KMS-11 (cell line): ENCODE measurements at regions not wholly inside any gene's neighbourhood (a gene's known extent, or its start where the extent isn't known, plus 50 kb on each side); places are given as distances from the start of the nearest gene placed in this dataset.
"Not testable (repeated sequence)": the region's sequence is repeated elsewhere in the genome, so short reads cannot be mapped to it uniquely, and the experiment has no call there.

Experiments
- H2AFZ ChIP-seq: fragments of 200-600 bp; sonication (generic); 2 replicates; pipeline ENCODE4 v1.6.1; 2016; ENCODE audit warnings: antibody characterized with exemption, mixed run types, low read depth
- H3K27ac ChIP-seq: fragments of 200-600 bp; sonication (generic); 2 replicates; pipeline ENCODE4 v1.6.1; 2016; ENCODE audit warnings: mild to moderate bottlenecking, mixed run types
- H3K27me3 ChIP-seq: fragments of 200-600 bp; sonication (generic); 2 replicates; pipeline ENCODE4 v1.6.1; 2017; ENCODE audit warnings: mild to moderate bottlenecking, low read depth, mixed run types, moderate library complexity; ENCODE audit not compliant: insufficient read depth
- H3K36me3 ChIP-seq: fragments of 200-600 bp; sonication (generic); 2 replicates; pipeline ENCODE4 v1.6.1; 2017; ENCODE audit warnings: mild to moderate bottlenecking, mixed run types; ENCODE audit not compliant: insufficient read depth
- H3K4me1 ChIP-seq: fragments of 200-600 bp; sonication (generic); 2 replicates; pipeline ENCODE4 v1.6.1; 2016; ENCODE audit warnings: mild to moderate bottlenecking, low read depth, mixed run types; ENCODE audit not compliant: poor library complexity, severe bottlenecking
- H3K4me2 ChIP-seq: fragments of 200-600 bp; sonication (generic); 2 replicates; pipeline ENCODE4 v1.7.0; 2016; ENCODE audit warnings: mild to moderate bottlenecking, mixed run types
- H3K4me3 ChIP-seq: fragments of 200-600 bp; sonication (generic); IDR thresholded peaks from 2 replicates; pipeline ENCODE4 v1.6.1; 2017; ENCODE audit warnings: low read depth, low read length, mixed read lengths; ENCODE audit not compliant: insufficient read depth
- H3K79me2 ChIP-seq: fragments of 200-600 bp; sonication (generic); 2 replicates; pipeline ENCODE4 v1.6.1; 2016; ENCODE audit warnings: low read depth, mixed run types; ENCODE audit not compliant: insufficient read depth
- H3K9ac ChIP-seq: fragments of 200-600 bp; sonication (generic); 2 replicates; pipeline ENCODE4 v1.6.1; 2016; ENCODE audit warnings: mild to moderate bottlenecking, mixed run types
- H4K20me1 ChIP-seq: fragments of 200-600 bp; sonication (generic); 2 replicates; pipeline ENCODE4 v1.6.1; 2016; ENCODE audit warnings: mild to moderate bottlenecking, mixed run types; ENCODE audit not compliant: insufficient read depth
- CTCF ChIP-seq: fragments of 200-600 bp; sonication (generic); conservative IDR thresholded peaks from 2 replicates; pipeline ENCODE4 v1.6.1; 2017; ENCODE audit warnings: low read depth, mild to moderate bottlenecking, antibody characterized with exemption, low read length, moderate library complexity, mixed read lengths

GRCh38 chr5:106014262-106014661 is 1656.5 kb downstream of the EFNA5 start:
- TF ChIP-seq CTCF = no peak
- H3K27ac ChIP-seq = no peak overlapping the region

GRCh38 chr5:106006242-106006641 is 1664.5 kb downstream of the EFNA5 start:
- Histone ChIP-seq H2AFZ (no peak overlapping the region), H3K36me3 (no peaks in the 10 kb centered on the region), H3K4me3 (no peak overlapping the region), H3K4me1 (no peaks in the 10 kb centered on the region), H3K79me2 (no peaks in the 10 kb centered on the region), H4K20me1 (no peaks in the 10 kb centered on the region), H3K27ac (no peak overlapping the region), H3K4me2 (no peak overlapping the region), H3K9ac (no peak overlapping the region), H3K27me3 (no peaks in the 10 kb centered on the region)
- no peak for TF ChIP-seq CTCF

More at GRCh38 chr5:106014262-106014661, 1656.5 kb downstream of the EFNA5 start:
- H2AFZ ChIP-seq = no peak overlapping the region
- H4K20me1 ChIP-seq = no peaks in the 10 kb centered on the region
- no peak overlapping the region for H3K9ac ChIP-seq
- no peaks in the 10 kb centered on the region for H3K27me3 ChIP-seq
- H3K4me3 ChIP-seq = no peak overlapping the region
- no peaks in the 10 kb centered on the region for H3K36me3 ChIP-seq
- H3K79me2 ChIP-seq = no peaks in the 10 kb centered on the region
- H3K4me2 ChIP-seq = no peak overlapping the region
- no peaks in the 10 kb centered on the region for H3K4me1 ChIP-seq

GRCh38 chr5:105998991-105999390 is 1671.7 kb downstream of the EFNA5 start:
- not testable (repeated sequence) for H3K4me3 ChIP-seq, H3K27ac ChIP-seq, H3K4me1 ChIP-seq, H3K9ac ChIP-seq, H3K36me3 ChIP-seq, H3K79me2 ChIP-seq, H3K27me3 ChIP-seq, H3K4me2 ChIP-seq, H2AFZ ChIP-seq, H4K20me1 ChIP-seq

GRCh38 chr5:105993027-105993426 is 1677.7 kb downstream of the EFNA5 start:
- Histone ChIP-seq H3K27ac (no peak overlapping the region), H3K4me1 (peaks cover 4% of the 10 kb centered on the region), H3K79me2 (no peaks in the 10 kb centered on the region), H2AFZ (no peak overlapping the region), H3K4me2 (no peak overlapping the region), H3K4me3 (no peak overlapping the region), H3K9ac (no peak overlapping the region), H4K20me1 (no peaks in the 10 kb centered on the region), H3K27me3 (no peaks in the 10 kb centered on the region), H3K36me3 (no peaks in the 10 kb centered on the region)
- TF ChIP-seq CTCF = no peak

- no peaks in the 10 kb centered on the region for H3K79me2 ChIP-seq
- no peak overlapping the region for H2AFZ ChIP-seq
- H3K27ac ChIP-seq = no peak overlapping the region
- H3K9ac ChIP-seq = no peak overlapping the region
- no peaks in the 10 kb centered on the region for H4K20me1 ChIP-seq
- H3K4me2 ChIP-seq = no peak overlapping the region
- H3K36me3 ChIP-seq = no peaks in the 10 kb centered on the region
- H3K4me1 ChIP-seq = no peaks in the 10 kb centered on the region
- no peak overlapping the region for H3K4me3 ChIP-seq
- no peak for TF ChIP-seq CTCF
- no peaks in the 10 kb centered on the region for H3K27me3 ChIP-seq
These were observed 1688.2 kb downstream of the EFNA5 start for GRCh38 chr5:105982526-105982925.
